ENCODE measurements at regions not wholly inside any gene's neighbourhood (a gene's known extent, or its start where the extent isn't known, plus 50 kb on each side); places are given as distances from the start of the nearest gene placed in this dataset.

DNA sequence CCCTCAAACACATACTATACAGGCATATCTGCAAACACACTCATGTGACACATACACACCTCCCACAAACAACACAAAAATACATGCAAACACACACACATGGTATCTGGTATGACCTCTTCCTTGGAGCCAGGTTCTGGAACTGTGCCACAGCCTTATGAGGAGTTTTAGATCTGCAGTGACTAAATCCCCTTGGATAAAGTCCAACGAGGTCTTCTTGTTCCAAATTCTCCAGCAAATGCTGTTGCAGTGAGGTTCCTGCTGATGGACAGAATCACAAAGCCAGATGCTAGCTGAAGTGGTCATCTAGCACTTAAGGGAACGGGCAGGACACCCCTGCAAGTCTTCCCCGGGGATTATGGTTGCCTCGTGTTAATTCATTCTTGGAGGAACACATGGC is 54.5 kb upstream of the DAPL1 start:
- DNase-seq (ENCODE audit: low read depth), result peak; percentile 71
- TF ChIP-seq, protein P1, sequence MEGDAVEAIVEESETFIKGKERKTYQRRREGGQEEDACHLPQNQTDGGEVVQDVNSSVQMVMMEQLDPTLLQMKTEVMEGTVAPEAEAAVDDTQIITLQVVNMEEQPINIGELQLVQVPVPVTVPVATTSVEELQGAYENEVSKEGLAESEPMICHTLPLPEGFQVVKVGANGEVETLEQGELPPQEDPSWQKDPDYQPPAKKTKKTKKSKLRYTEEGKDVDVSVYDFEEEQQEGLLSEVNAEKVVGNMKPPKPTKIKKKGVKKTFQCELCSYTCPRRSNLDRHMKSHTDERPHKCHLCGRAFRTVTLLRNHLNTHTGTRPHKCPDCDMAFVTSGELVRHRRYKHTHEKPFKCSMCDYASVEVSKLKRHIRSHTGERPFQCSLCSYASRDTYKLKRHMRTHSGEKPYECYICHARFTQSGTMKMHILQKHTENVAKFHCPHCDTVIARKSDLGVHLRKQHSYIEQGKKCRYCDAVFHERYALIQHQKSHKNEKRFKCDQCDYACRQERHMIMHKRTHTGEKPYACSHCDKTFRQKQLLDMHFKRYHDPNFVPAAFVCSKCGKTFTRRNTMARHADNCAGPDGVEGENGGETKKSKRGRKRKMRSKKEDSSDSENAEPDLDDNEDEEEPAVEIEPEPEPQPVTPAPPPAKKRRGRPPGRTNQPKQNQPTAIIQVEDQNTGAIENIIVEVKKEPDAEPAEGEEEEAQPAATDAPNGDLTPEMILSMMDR (IDR thresholded peaks at IDR 0.05; ENCODE audit: low read length, missing control alignments), result no peak

DNA sequence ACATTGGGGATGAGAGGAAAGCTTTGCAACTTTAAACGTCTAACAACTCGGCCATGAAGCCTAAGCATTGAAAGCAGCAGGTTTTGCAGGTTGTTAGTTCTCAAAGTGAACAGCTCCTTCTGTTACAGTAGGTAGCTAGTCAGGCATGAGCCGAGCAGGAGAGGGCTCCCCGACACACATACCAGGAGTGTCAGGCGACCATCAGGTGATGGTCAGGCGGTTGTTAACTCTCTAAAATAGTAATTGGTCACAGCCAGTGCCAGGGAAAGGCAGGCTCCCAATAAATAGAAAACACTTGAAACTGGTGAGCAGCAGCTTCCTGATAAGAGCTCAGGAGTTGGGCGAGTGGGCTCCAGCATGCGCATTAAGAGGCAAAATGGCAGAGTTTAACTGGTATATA is 53.5 kb upstream of the DAPL1 start:
- no peak overlapping the region for H3K4me3 ChIP-seq (replicated peaks; ENCODE audit: low read depth, low read length)
- DNase-seq (ENCODE audit: low read depth), result no peak
- TF ChIP-seq, protein P1 (IDR thresholded peaks at IDR 0.05; ENCODE audit: low read length, missing control alignments), result no peak

More for the DNA sequence above, 54.5 kb upstream of the DAPL1 start:
- no peak overlapping the region for H3K4me3 ChIP-seq (replicated peaks; ENCODE audit: low read depth, low read length)

DNA sequence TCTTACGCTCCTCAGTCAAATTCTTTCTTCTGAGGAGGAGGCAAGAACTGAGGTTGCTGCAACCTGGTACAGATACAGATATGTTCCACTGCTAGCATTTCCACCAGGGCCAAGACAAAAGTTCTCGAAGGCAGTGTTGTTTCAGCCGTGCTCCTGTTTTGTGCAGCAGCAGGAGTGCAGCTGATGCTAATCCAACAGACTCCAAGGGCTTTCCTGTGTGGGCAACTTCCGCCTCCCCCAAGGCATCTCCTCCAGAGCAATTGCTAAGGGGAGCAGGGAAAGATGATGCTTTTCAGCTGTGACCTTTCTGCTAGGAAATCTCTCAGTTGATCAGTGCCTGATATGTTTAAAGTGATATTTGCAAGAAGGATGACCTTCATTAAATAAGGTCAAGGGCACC is 52.6 kb upstream of the DAPL1 start:
- H3K4me3 ChIP-seq (replicated peaks; ENCODE audit: low read depth, low read length), result no peak overlapping the region
- TF ChIP-seq, protein P1 (IDR thresholded peaks at IDR 0.05; ENCODE audit: low read length, missing control alignments), result no peak
- DNase-seq (ENCODE audit: low read depth), result no peak

DNA sequence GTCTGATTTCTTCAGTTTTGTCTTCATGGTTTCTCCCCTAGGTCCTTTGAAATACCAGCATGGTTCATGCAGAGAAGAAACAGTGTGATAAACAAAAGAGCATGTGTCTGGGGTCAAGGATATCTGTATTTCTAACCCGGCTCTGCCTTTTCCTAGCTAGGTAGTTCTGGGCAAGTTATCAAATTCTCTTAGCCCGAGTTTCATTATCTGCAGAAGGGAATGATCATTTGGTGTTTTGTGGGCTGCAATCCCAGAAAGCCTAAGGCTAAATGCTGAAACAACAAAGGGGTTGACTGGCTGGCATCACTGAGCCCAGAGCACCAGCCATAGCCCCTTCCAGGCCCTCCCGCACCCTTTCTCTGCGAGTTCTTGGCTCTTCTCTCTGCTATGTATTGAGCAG is 51.7 kb upstream of the DAPL1 start:
- TF ChIP-seq, protein P1 (IDR thresholded peaks at IDR 0.05; ENCODE audit: low read length, missing control alignments), result no peak
- no peak overlapping the region for H3K4me3 ChIP-seq (replicated peaks; ENCODE audit: low read depth, low read length)

DNA sequence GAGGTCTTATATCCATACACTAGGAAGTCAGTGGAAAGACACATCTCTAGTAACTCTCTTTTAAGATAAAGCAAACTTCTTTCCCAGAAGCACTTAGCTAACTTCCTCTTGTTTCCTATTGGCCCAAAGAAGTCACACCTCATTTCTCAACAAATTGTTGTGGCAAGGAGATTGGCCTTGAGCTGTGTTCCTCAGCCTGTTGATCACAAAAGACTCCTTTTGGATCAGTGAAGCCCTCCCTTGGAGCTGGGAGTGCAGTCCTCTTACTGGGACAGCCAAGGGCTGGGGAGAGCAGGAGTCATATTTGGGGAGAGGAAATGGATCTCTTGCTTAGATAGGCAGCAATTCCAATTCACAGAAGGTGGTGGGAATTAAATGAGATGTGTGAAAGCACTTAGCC is 51.2 kb upstream of the DAPL1 start:
- TF ChIP-seq, protein P1 (IDR thresholded peaks at IDR 0.05; ENCODE audit: low read length, missing control alignments), result no peak
- DNase-seq (ENCODE audit: low read depth), result no peak
- H3K4me3 ChIP-seq (replicated peaks; ENCODE audit: low read depth, low read length), result no peak overlapping the region

More for the DNA sequence above, 51.7 kb upstream of the DAPL1 start:
- no peak for DNase-seq (ENCODE audit: low read depth)

DNA sequence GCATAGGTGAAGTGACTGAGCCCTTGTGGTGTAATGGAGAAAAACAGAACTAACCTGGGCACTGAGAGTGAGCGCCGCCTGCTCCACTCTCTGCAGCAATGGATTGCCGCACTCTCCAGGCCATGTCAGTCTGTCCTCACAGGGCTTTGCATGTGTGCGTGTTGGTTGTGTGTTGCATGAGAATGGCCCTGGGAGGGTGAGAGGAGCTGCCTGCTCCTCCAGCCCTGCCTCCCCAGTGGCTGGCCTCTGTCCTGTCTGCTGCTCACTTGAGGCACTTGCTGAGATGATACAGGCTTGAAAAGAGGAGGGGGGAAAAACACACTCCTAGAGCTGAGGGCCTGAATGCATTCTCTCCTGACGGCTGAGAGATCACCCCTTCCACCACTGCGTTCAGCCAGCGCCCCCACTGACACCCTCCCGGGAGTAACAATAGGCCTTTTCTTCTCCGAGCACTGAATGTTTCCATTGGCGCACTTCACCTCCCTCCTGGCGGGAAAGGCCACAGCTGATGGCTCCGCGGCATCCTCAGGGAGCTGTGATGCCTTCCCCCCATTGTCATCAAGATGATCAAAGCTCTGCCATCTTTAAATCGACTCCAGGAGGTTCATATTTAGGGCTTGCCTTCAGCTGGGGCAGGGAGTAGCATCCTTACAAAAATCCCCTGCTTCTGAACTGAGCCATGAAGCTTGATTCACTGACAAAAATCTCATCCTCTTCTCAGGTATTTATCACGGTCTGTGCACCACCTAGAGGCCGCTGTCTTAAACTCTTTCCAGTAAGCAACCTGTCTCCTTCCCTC is 49.9 kb upstream of the DAPL1 start:
- H3K4me3 ChIP-seq (replicated peaks; ENCODE audit: low read depth, low read length), result no peak overlapping the region
- DNase-seq (ENCODE audit: low read depth), result peak; percentile 82
- TF ChIP-seq, protein P1 (IDR thresholded peaks at IDR 0.05; ENCODE audit: low read length, missing control alignments), result peak; percentile 70
